ENCODE measurements at regions not wholly inside any gene's neighbourhood (a gene's known extent, or its start where the extent isn't known, plus 50 kb on each side); places are given as distances from the start of the nearest gene placed in this dataset.
A peak's percentile ranks its signal among the peaks of the same experiment; 100 is the strongest.

- Histone ChIP-seq H3K36me3 (ENCODE audit: control insufficient read depth in 2 of 4, insufficient read depth in 4 of 4, low read length in 3 of 4) (no peaks in the 10 kb centered on the region), H3K14ac (ENCODE audit: insufficient read length) (no peak overlapping the region), H2BK12ac (ENCODE audit: low read depth, low read length) (0 out of 2 replicates have a peak overlapping the region, but pooled peaks have one; percentile 62), H2BK20ac (ENCODE audit: low read length) (peak overlapping the region; percentile 24; the same call in 1 of the 2 replicates), H2AK5ac (ENCODE audit: low read depth, low read length) (no peak overlapping the region), H2BK15ac (ENCODE audit: low read length) (no peak overlapping the region), H4K20me1 (replicated peaks in 1 of 2; ENCODE audit: control insufficient read depth in 1 of 2, insufficient read depth in 2 of 2, low read length in 2 of 2) (no peaks in the 10 kb centered on the region), H2AFZ (ENCODE audit: low read length) (peak overlapping the region; percentile 44; the same call in 1 of the 2 replicates), H2BK120ac (replicated peaks; ENCODE audit: low read depth, low read length) (no peak overlapping the region), H3K4ac (replicated peaks; ENCODE audit: insufficient read length, low read depth, low read length) (no peak overlapping the region), H3K27me3 (replicated peaks in 1 of 4; ENCODE audit: control insufficient read depth in 3 of 4, extremely low read depth in 1 of 4, insufficient read depth in 3 of 4, low read length in 3 of 4) (no peaks in the 10 kb centered on the region), H4K91ac (replicated peaks; ENCODE audit: insufficient read length, low read length) (no peak overlapping the region), H3K79me1 (ENCODE audit: low read depth, low read length) (no peaks in the 10 kb centered on the region), H3K79me2 (ENCODE audit: control insufficient read depth in 1 of 2, insufficient read depth in 2 of 2, low read length in 2 of 2) (no peaks in the 10 kb centered on the region), H3K27ac (ENCODE audit: low read depth, low read length) (peak overlapping the region; percentile 64), H3K9me3 (ENCODE audit: insufficient read depth in 2 of 2, low read depth in 1 of 2, low read length in 1 of 2) (no peaks in the 10 kb centered on the region), H2BK5ac (ENCODE audit: low read depth, low read length) (no peak overlapping the region; the same call in 1 of the 2 replicates), H3K4me1 (replicated peaks in 1 of 4; ENCODE audit: control insufficient read depth in 3 of 4, insufficient read depth in 4 of 4, low read length in 3 of 4) (peaks cover 0 to 17% (median 5%) of the 10 kb centered on the region in 4 experiments; a peak in 4 of 7 replicates), H4K8ac (ENCODE audit: extremely low read depth, insufficient read depth, low read length) (no peak overlapping the region), H3K18ac (ENCODE audit: extremely low read depth, low read length) (no peak overlapping the region), H3K4me3 (ENCODE audit: extremely low read depth in 1 of 4, insufficient read depth in 2 of 4, low read depth in 3 of 4, low read length in 4 of 4) (peak overlapping the region in 1 of 4 experiments; percentile 23; a peak in 1 of 8 replicates), H3K4me2 (ENCODE audit: insufficient read depth in 1 of 2, low read depth in 2 of 2, low read length in 2 of 2) (peak overlapping the region in 1 of 2 experiments; percentile 49; a peak in 3 of 4 replicates), H3K23me2 (ENCODE audit: low read depth, low read length) (no peaks in the 10 kb centered on the region), H4K5ac (ENCODE audit: insufficient read length, low read depth, low read length) (no peak overlapping the region), H3K56ac (replicated peaks; ENCODE audit: insufficient read length, low read depth, low read length) (no peak overlapping the region), H3K23ac (ENCODE audit: insufficient read length) (no peak overlapping the region), H3K9ac (replicated peaks in 1 of 4; ENCODE audit: extremely low read depth in 1 of 4, low read depth in 3 of 4, low read length in 3 of 4) (no peak overlapping the region)
- FAIRE-seq (peak; percentile 87), DNase-seq (ENCODE audit: low read depth in 1 of 2, low spot score in 2 of 2) (peak in 1 of 2 experiments; percentile 41)
- CTCF ChIA-PET (ENCODE audit: partially characterized antibody): interaction anchor here (1.9 kb wide), 1 partner anchor 9 kb away, joined by 6 read pairs; no protein-coding TSS in a partner anchor
- 49% methylated on average over 4 of the region's 4 CpGs; no CpG with 5 or more reads in 1 of the 2 experiments for WGBS, 2 experiments (ENCODE audit: extremely low coverage in 1 of 2, insufficient coverage in 1 of 2, insufficient read length in 1 of 2, insufficient replicate concordance in 2 of 2, low coverage in 1 of 2, low lambda C conversion rate in 2 of 2, missing lambda C conversion rate in 1 of 2)
- POLR2A ChIA-PET (ENCODE audit: partially characterized antibody): interaction anchor here (0.6 to 1.2 kb wide), 3 partner anchors 13 to 821 kb away, joined by 3 to 8 read pairs (median 5); partner anchors contain the start of gene PNRC1
- no peak for TF ChIP-seq ASH2L (IDR thresholded peaks at IDR 0.05; ENCODE audit: low read length)
- peak; percentile 81 for TF ChIP-seq SP1 (IDR thresholded peaks at IDR 0.05; ENCODE audit: low read depth, low read length)
Observed at GRCh38 chr6:89021629-89022028, 58.2 kb upstream of the RNGTT start.

Data from H1 (cell line).